Ovary (tissue), 7 donors: ENCODE measurements at regions not wholly inside any gene's neighbourhood (a gene's known extent, or its start where the extent isn't known, plus 50 kb on each side); places are given as distances from the start of the nearest gene placed in this dataset.
"Not testable (repeated sequence)": the region's sequence is repeated elsewhere in the genome, so short reads cannot be mapped to it uniquely, and the experiment has no call there.

Source experiments
- DNase-seq, 5 donors: peaks; one replicate each; pipeline ENCODE4 v3.0.0-alpha.2; 2019 to 2020
- H3K27ac ChIP-seq, 2 donors: fragments of 200-600 bp; one replicate each; pipeline versions ENCODE4 v1.5.1 to v1.8.0; 2019 to 2022
- H3K27me3 ChIP-seq: fragments of 200-600 bp; one replicate; pipeline ENCODE4 v1.8.0; 2022
- H3K36me3 ChIP-seq: fragments of 200-600 bp; sonication (generic); one replicate; pipeline ENCODE4 v1.5.1; 2019
- H3K4me1 ChIP-seq: one replicate; pipeline ENCODE4 v1.8.1; 2013; ENCODE audit warnings: mild to moderate bottlenecking, moderate library complexity; ENCODE audit not compliant: insufficient read depth
- H3K4me3 ChIP-seq: fragments of 200-600 bp; sonication (generic); one replicate; pipeline ENCODE4 v1.5.1; 2017
- H3K9me3 ChIP-seq, 2 donors: fragments of 200-600 bp in 1 of 2; sonication (generic) in 1 of 2; one replicate each; pipeline versions ENCODE4 v1.5.1 to v1.8.1; 2013 to 2019; ENCODE audit warnings: mild to moderate bottlenecking in 1 of 2, moderate library complexity in 1 of 2
- EP300 ChIP-seq: sonication (generic); formaldehyde crosslinking; IDR thresholded peaks from one replicate; pipeline ENCODE4 v1.6.1; 2017; ENCODE audit warnings: antibody characterized with exemption
- POLR2A ChIP-seq: fragments of 450-650 bp; IDR thresholded peaks from one replicate; pipeline ENCODE4 v1.6.1; 2017; ENCODE audit warnings: antibody characterized with exemption, mild to moderate bottlenecking, moderate library complexity
- WGBS, 3 donors: extraction: QIAGEN DNeasy Blood & Tissue Kit in 1 of 3; methylation state at CpG; one replicate each; pipeline versions ENCODE4 v1.1.5 to v1.1.7; 2013 to 2017; 5-methylcytosine and 5-hydroxymethylcytosine counted together
- intact Hi-C, 4 donors: fragments of 100-400 bp; cut with DNase I; formaldehyde crosslinking; loops; one replicate each; pipeline versions ENCODE4 v1.11.0 to v1.15.1; 2022 to 2023
- TF ChIP-seq, protein P1 (sequence below), 3 donors: fragments of 450-650 bp in 2 of 3; fragments of 200-600 bp in 1 of 3; IDR thresholded peaks; one replicate each; pipeline versions ENCODE4 v1.5.1 to v1.8.0; 2016 to 2022; ENCODE audit warnings: antibody characterized with exemption in 3 of 3, mild to moderate bottlenecking in 1 of 3
- donor health status: DM: no; HTN: no; CAD: no; lungs with moderate emphysema.
- donor health status: DM: no; HTN: no; CAD: no.
- donor health status: Bipolar disorder and iron deficiency.
- donor health status: DM: no; HTN: no; CAD: no.
- donor health status: DM: yes; HTN: yes; CAD: no.

DNA sequence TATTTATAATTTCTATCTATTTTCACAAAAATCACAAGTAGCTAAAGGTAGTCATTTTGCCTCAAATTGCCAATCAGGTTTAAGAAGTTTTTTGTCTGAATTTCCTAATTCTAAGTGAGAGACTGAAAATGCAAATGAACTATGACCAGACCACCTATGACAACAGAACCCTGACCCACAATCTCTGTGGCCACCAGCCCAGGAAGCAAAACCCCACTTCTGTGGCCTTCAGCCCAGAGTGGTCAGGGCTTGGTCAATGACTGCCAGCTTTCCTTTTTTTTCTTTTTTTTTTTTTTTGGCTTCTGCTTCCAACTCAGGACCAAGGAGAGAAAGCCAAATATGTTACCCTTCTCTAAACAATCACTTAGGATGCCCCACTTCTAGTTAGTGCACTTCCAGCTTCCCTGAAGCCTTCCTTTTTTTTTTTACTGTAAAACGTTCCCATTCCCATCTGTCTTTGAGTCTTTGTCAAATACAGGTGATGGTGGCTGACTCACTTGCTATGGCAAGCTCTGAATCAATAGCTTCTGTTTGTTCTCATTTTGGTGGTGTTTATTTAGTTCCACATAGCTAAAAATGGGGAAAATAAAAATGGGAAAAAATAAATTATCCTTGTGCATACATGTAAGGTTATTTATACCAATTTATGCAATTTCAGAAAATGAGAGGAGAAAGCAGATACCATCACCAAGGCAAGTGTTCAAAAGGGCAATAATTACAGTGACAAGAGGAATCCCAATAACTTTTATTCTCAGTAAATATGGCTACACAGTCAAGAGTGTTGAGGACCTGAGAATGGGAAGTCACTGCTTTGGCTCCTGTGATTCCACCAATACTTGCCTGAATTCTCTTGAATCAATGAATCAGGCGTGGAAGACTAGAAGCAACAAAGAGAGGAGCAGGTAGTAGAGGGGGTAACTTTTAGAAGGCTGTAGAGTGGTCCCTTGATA, 170.3 kb upstream of the PDE7B start:
- no peak for DNase-seq
- intact Hi-C loops = no loop called here
- 71 to 80% (median 80%) methylated on average over 2 of the region's 2 CpGs for WGBS, 3 donors
- no peaks in the 10 kb centered on the region for H3K4me1 ChIP-seq
- no peaks in the 10 kb centered on the region for H3K27me3 ChIP-seq
- H3K4me3 ChIP-seq = no peak overlapping the region
- H3K27ac ChIP-seq = no peak overlapping the region
- H3K9me3 ChIP-seq = no peaks in the 10 kb centered on the region
- TF ChIP-seq POLR2A = no peak
- TF ChIP-seq, protein P1, sequence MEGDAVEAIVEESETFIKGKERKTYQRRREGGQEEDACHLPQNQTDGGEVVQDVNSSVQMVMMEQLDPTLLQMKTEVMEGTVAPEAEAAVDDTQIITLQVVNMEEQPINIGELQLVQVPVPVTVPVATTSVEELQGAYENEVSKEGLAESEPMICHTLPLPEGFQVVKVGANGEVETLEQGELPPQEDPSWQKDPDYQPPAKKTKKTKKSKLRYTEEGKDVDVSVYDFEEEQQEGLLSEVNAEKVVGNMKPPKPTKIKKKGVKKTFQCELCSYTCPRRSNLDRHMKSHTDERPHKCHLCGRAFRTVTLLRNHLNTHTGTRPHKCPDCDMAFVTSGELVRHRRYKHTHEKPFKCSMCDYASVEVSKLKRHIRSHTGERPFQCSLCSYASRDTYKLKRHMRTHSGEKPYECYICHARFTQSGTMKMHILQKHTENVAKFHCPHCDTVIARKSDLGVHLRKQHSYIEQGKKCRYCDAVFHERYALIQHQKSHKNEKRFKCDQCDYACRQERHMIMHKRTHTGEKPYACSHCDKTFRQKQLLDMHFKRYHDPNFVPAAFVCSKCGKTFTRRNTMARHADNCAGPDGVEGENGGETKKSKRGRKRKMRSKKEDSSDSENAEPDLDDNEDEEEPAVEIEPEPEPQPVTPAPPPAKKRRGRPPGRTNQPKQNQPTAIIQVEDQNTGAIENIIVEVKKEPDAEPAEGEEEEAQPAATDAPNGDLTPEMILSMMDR (IDR thresholded peaks at IDR 0.05) = no peak
- TF ChIP-seq EP300 = no peak
- no peaks in the 10 kb centered on the region for H3K36me3 ChIP-seq

DNA sequence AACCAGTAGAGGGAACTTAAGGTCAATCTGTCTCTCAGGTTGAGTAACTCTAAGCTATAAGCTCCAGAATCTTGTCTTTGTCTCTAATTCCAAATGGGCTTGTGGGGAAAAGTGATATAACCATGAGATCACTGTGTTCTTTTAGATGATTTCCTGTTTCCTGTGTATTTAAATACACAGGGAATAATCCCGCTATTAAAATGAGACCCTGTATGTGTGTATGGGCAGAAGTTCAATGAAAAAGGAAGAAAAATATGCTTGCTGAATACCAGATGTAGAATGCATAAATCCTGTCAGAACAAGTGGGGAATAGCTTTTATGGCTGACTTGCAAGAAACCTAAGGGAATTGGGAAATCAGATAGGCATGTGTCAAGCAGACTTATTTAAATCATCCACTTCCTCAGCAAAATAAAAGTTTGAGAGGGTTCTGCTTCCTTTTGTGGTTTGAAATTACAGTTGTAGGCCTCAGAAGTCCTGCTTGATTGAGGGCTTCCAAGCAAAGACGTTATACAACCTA, 164.7 kb upstream of the PDE7B start:
- 53 to 65% (median 64%) methylated on average over 2 of the region's 2 CpGs for WGBS, 3 donors
- TF ChIP-seq, protein P1 (IDR thresholded peaks at IDR 0.05) = no peak
- TF ChIP-seq POLR2A = no peak
- no peak for TF ChIP-seq EP300
- no peak for DNase-seq
- Histone ChIP-seq H3K9me3 (no peaks in the 10 kb centered on the region), H3K36me3 (no peaks in the 10 kb centered on the region), H3K4me3 (no peak overlapping the region), H3K27ac (no peak overlapping the region), H3K4me1 (no peaks in the 10 kb centered on the region), H3K27me3 (no peaks in the 10 kb centered on the region)
- intact Hi-C loops = no loop called here

DNA sequence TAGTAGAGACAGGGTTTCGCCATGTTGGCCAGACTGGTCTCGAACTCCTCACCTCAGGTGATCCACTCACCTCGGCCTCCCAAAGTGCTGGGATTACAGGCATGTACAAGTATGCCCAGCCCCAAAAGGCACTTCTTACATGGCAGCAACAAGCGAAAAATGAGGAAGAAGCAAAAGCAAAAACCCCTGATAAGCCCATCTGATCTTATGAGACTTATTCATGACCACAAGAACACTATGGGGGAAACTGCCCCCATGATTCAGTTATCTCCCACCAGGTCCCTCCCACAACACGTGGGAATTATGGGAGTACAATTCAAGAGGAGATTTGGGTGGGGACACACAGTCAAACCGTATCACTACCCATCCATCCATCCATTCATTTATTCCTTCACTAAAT, 163.0 kb upstream of the PDE7B start:
- intact Hi-C loops, H3K27ac ChIP-seq, H3K36me3 ChIP-seq, H3K4me1 ChIP-seq, H3K27me3 ChIP-seq, H3K4me3 ChIP-seq, H3K9me3 ChIP-seq, DNase-seq: not testable (repeated sequence)
- 87 to 88% (median 88%) methylated on average over 6 of the region's 6 CpGs for WGBS, 3 donors

DNA sequence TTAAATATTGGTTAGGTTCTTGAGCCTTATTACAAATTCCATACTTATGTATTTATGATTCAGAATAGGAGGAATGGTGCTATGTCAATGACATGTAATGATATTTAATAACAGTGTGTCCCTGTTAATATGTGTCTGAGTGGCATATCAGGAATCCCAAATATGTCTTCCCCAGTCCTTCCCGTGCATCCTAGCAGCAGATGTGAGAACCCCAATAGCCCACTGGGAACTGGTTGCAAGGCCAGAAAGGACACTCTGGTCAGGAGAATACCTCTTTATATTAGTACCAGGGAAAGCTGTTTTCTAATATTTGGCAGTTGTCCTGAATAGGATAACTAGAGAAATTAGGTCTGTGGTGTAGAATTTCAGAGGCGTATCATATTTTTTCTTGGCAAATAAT, 159.1 kb upstream of the PDE7B start:
- Histone ChIP-seq H3K36me3 (no peaks in the 10 kb centered on the region), H3K4me3 (no peak overlapping the region), H3K27ac (no peak overlapping the region), H3K4me1 (no peaks in the 10 kb centered on the region), H3K27me3 (no peaks in the 10 kb centered on the region), H3K9me3 (no peaks in the 10 kb centered on the region)
- intact Hi-C loops = no loop called here
- 74 to 85% (median 80%) methylated on average over 2 of the region's 2 CpGs for WGBS, 3 donors
- TF ChIP-seq EP300 (no peak), POLR2A (no peak)
- TF ChIP-seq, protein P1 (IDR thresholded peaks at IDR 0.05) = no peak
- DNase-seq = no peak

DNA sequence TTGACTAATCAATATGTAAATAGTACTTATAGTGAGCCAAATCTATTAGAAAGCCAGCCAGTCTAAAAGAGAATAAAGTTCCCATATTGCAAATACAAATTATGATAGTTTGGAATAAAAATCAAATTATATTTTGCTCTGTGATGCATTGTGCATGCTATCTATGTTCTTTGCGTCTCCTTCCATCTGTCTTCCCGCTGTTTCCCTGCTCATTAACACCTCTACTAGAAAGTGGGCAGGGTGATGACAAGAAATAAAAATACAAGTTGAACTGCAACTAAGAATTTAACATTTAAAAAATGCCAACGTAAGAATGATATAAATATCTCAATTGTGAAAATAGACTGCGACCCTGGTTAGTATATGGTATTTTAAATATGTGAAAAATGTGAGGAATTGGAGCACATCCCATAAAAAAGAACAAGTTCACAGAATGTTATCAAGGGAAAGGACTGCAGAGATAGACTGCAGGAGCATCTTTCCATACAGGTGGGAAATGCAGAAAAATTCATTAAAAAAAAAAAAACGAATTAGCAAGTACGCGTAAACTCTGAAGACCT, 157.6 kb upstream of the PDE7B start:
- DNase-seq = no peak
- Histone ChIP-seq H3K4me3 (no peak overlapping the region), H3K36me3 (no peaks in the 10 kb centered on the region), H3K4me1 (no peaks in the 10 kb centered on the region), H3K27me3 (no peaks in the 10 kb centered on the region), H3K9me3 (no peaks in the 10 kb centered on the region), H3K27ac (no peak overlapping the region)
- intact Hi-C loops = no loop called here
- TF ChIP-seq, protein P1 (IDR thresholded peaks at IDR 0.05) = no peak
- TF ChIP-seq EP300 = no peak
- no peak for TF ChIP-seq POLR2A
- WGBS, 3 donors = 62 to 74% (median 68%) methylated on average over 7 of the region's 7 CpGs
